GM18909 (cell line): ENCODE measurements at regions not wholly inside any gene's neighbourhood (a gene's known extent, or its start where the extent isn't known, plus 50 kb on each side); places are given as distances from the start of the nearest gene placed in this dataset.

Experiments
- ATAC-seq: cut with Tn5 transposase; IDR thresholded peaks from one replicate; pipeline ENCODE4 v1.9.1; 2021; ENCODE audit warnings: mild to moderate bottlenecking; ENCODE audit not compliant: unreplicated experiment, poor library complexity

DNA sequence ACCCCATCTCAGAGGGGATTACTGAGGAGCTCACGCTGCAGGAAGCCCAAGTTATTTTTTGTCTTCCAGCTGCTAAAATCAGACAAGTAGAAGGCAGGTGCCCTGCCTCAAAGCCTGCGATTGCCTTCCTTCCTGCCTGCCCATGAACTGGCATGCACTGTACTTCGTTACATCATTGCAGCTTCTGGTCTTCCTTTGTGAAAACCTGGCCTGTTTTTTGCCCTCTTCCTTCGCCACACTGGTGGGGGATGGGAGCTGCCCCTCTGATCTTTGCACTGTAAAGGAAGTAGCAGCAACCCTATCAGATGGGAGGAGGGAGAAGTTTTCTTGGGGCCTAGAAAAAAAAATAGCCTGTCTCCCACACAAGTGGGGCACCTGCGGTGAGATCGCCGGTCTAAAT is 1098.7 kb downstream of the BCL11B start:
- ATAC-seq: no peak

GRCh38 chr14:98174041-98174440 is 1098.0 kb downstream of the BCL11B start:
- ATAC-seq: no peak

DNA sequence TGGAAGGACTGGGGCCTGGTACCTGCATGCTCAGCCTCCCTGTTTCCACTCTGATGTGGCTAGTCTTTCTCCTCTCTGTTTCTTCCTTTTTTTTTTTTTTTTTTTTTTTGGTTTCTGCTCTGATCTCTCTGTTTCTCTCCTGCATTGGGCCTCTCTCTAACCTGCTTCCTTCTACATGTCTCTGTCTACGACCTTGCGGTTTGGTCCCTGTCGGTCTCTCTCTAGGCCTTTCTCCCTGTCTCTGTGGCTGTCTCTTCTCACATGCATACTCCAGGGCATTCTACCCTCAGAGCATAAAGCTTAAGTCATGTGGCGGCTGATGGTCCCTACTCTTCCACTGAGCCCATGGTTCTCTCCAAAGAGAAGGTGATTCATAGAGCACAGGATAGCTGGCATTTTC is 1096.6 kb downstream of the BCL11B start:
- no peak for ATAC-seq

DNA sequence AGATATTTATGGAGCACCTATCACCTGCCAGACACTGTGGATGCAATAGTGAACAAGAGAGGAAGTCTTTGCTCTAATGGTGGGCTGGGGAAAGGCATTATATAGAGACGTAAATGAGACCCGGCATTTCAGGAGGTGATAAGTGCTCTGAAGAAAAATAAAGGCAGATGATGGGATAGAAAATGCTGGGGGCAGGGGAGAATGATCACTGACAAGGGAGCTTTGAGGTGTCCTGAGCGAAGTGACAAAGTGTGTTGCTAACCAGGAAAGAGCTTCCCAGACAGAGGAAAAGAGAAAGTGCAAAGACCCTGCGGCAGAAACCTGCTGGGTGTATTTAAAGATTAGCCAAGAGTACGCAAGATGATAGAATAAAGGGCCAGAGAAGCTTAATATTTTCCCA is 1096.1 kb downstream of the BCL11B start:
- ATAC-seq: no peak

- ATAC-seq: no peak
Observed at GRCh38 chr14:98176892-98177291, 1095.1 kb downstream of the BCL11B start.

DNA sequence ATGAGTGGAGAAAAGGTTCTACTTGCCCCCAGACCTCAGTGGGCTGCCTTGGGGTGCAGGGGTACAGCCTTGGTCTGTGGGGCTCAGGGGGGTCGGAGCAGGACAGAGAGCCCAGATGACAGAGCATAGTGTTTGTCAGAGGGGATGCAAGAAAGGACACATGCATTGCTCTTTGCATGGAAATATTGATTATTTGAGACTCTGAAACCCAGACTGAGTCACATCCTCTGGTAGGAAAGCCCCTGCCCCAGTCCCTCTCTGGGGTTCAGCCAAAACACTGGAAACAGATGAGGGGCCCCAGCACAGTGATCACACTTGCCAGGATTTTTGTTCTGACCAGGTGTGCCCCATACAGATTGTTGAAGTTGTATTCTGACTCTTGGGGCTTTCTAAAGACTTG is 1094.4 kb downstream of the BCL11B start:
- ATAC-seq: no peak

DNA sequence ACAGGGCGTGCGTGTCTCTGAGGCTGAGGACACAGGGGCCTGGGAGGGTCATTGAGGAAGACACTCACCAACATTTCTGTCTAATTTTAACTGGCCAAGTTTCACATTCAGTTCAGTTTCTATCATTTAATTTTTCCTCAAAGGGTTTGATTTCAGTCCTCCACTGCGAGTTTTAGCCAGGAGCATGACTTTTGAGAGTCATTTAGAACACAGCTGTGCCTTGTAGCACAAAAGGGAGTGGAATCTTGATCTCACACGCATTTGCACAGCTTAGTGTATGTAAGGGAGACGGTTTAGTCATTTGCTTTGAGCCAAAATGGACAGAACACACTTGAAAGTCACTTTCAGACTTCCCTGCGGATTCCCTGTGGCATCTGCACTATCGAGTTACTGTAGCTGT is 1090.8 kb downstream of the BCL11B start:
- ATAC-seq: no peak

DNA sequence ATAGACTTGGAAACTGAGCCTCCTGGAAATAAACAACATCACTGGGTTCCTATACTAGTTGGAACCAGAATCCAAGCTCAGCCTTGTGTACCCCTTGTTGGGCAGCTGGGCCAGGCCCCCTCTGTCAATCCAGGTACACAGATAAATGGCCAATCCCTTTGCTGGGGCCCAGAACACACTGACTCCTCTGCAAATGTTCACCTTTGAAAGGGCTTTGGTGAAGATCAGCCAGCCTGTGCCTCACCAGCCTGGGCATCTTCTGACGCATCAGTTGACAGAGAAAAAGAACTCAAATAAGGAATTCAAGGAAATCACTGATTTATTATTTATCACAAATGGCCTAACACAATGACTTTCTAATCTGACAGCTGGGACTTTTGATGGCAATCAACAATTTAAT is 1090.2 kb downstream of the BCL11B start:
- ATAC-seq: no peak

DNA sequence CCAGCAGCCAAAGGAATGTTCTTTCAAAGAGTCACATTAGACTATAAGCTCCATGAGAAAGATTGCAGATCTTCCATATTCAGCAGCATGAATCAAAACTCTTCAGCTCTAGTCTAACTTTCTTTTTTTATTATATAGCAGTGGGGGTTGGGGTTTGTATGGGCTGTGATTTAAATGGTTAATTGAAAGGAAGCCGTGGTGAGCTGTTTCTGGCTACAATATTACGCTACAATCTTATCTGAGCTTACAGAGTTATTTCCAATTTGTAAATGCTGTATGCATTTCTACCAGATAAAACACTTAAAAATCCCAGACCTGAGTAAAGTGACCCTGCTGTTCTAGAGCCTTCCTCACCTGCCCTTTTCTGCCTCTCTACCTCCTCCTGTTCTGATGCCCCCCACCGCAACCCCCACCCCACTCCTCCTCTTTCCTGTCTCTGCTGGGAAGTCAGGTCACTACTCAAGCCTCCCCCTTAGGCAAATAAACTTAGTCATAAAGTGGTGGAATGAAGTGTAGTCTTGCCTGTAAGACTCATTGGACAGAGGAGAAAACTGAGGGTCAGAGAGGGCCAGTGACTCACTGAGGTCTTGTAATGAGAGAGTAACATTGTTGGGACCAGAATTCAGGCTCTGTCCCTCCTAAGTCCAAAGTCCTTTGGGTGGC is 1089.5 kb downstream of the BCL11B start:
- ATAC-seq: no peak

DNA sequence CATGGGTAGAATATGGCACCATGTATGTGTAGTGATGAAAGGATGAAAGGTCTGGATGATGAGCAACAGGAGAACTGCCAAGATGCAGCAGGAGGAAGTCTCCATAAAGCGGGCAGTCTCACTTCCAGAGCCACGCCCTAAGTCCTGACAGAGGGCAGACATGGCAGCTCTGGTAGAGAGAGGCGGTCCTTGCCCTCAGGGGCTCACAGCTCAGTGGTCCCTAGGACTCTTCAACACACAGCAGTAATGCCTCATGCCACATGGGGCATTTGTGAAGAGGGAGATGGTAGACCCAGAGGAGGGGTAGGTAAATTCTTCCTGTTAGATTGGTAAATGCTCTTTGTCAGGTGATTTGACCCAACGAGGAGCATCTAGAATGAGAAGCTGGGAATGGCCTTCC is 1088.4 kb downstream of the BCL11B start:
- ATAC-seq: no peak

DNA sequence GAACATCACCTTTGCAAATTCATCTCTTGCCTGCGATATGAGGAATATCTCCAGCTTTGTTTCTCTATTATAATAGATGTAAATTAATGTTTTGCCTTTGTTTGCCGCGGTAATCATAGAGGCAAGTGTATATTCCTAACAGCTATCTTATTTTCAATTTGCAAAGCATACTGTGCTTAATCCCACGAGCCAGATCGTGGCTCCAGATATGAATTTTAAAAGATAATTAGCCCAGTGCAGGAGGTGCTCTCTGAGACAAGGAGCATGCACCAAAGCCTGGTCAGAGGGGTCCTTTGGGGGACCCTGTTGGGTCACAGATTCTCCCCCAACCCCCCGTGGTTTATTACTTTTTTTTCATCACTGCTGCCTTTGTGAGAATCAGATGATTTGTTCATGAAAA is 1087.5 kb downstream of the BCL11B start:
- ATAC-seq: no peak

GRCh38 chr14:98185036-98185435 is 1087.0 kb downstream of the BCL11B start:
- ATAC-seq: no peak

GRCh38 chr14:98186140-98186539 is 1085.9 kb downstream of the BCL11B start:
- no peak for ATAC-seq

DNA sequence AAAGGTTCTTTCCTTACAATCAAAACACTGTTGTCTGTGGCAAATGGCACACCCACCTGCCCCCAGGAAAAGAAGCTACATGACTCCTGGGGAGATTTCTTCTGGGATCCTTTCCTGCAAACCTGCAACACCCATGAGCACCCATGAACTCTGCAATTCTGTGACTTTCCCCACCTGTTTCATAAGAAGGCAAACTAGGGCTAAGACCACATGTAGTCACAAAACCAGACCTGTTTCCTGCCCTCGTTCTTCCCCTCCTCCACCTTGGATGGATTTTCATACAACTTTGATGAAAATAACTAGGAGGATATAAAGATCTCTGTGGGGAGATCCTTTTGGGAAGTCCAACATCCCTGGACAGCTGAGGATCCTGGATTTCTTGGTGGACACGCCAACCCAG is 1084.7 kb downstream of the BCL11B start:
- no peak for ATAC-seq

- no peak for ATAC-seq
Observed at GRCh38 chr14:98189062-98189461, 1082.9 kb downstream of the BCL11B start.

DNA sequence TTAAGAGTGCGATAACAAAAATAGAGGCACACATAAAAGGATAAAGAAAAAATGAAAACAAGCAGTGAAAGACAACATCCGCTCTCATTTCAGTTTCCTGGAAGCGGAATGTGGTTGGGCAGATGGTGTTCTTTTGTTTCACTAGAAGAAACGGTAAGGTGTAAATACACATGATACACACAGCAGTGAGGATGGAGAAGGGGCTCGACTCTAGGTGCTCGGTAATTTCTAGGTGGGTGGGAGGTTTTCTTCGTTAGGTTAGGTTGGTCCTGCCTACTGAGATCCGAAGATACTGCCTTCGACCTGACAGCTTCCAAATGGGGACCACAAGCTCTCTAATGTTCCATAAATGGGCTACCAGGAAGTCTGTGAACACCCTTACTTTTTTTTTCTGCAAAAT is 1082.5 kb downstream of the BCL11B start:
- no peak for ATAC-seq

DNA sequence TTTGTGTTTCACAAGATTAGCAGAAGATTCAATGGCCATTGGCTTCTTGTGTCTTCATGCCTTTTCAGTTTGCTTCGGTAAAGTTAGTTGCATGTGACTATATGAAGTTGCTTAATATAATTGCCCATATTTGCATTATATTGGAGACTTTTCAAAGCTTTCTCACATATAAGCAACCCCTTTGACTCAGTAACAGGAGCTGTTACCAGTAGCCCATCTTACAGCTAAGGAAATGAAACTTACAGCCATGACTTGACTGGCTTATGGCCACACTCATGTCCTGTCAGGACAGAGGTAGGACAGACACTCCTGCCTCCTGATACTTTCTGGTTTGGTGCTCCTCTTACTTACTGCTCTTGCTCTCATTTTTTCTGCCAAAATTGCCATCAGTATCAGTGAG is 1082.1 kb downstream of the BCL11B start:
- ATAC-seq: no peak

DNA sequence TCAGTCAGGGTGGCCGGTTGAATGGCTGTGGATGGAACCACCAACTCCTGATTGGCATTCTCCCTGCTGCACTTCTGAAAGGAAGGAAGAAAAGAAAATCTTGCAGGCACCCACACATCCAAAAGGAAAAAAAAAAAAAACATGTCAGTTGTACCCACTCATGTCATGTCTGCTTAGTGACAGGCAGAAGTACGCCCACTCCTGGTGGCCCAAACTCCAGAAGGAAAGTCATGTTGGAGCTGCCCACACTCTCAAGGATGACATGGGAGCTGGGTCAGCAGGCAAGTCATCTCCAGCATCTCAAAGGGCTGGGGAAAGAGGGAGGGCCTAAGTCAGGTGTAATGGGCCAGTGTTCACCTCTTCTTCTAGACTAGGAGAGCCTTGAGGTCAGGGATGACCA is 1079.1 kb downstream of the BCL11B start:
- no peak for ATAC-seq

- ATAC-seq: no peak
Observed at GRCh38 chr14:98194821-98195220, 1077.2 kb downstream of the BCL11B start.

DNA sequence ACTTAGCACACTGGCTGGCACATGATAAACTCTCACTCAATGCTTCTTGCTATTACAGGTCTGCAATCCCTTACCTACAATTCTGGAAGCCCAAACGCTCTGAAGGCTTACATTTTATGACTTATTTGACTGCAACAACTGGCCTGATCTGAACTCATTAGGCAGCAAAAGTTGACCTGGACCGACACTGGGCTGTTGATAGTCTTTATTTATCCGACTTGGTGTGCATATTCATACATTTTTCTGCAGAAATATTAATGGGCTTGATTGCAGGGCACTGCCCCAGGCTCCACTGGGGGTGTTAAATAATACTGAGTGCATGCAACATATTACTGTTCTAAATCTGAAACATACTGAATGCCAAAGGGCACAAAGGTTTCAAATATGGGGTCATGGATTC is 1076.7 kb downstream of the BCL11B start:
- no peak for ATAC-seq

DNA sequence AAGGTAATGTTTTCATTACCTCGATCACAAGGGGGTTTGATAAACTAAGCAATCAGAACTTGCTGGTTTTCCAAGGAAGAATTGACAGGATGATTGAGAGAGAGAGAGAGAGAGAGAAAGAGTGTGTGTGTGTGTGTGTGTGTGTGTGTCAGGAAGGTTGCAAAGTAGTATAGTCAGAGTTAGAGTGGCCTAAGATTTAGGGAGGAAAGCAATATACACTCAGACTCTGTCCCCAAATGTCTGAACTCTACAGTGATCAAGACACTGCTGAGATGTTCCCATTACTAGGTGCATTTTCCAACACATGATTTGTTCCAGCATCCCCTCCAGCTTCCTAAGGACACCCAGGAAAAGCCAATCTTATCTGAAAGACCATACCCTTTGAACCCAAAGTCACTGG is 1074.1 kb downstream of the BCL11B start:
- no peak for ATAC-seq

DNA sequence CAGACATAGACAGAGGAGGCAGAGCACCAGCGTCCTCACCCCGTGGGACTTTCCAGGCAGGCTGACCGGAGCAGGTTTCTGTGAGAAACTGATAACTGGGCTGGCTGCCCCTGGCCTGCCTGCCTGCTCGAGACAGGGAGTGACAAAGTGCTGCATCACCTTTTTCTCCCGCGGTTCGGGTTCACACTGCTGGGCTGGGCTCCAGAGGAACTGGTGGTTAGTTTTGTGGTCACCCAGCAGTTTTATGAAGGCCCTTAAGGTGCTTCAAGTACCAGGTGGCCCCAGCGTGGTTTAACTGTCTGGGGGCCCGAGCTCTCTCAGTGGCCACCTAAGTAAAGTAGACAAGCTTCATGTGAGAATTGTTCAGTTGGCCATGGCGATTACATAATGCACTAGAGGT is 1073.6 kb downstream of the BCL11B start:
- ATAC-seq: peak; percentile 71

DNA sequence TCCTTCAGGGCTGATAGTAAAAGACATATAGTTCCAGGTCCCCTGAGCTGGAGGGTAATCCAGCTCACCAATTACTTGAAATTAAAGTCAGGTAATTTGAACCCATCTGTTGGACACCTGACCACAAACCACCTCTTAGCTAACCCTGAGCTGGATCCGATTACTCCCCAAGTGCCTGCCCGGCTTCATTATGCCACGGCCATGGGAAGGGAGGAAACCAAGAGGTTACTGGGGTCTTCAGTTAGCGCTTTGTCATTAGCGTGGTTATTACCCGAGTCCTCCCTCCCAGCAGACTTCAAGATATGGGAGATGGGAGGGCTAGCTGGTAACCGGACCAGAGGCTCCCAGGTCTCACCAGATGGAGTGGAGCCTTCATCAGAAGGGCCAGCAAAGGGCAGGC is 1071.4 kb downstream of the BCL11B start:
- ATAC-seq: no peak
